B cell (primary cell): ENCODE measurements at regions not wholly inside any gene's neighbourhood (a gene's known extent, or its start where the extent isn't known, plus 50 kb on each side); places are given as distances from the start of the nearest gene placed in this dataset.

Source experiments
- EZH2 ChIP-seq: IDR thresholded peaks from 2 replicates; pipeline ENCODE4 v1.6.1; 2012; ENCODE audit warnings: borderline replicate concordance, low read depth, mild to moderate bottlenecking, moderate library complexity, low read length; ENCODE audit not compliant: insufficient read depth, poor library complexity, severe bottlenecking
- TF ChIP-seq, protein P1 (sequence below): fragments of 200-600 bp; IDR thresholded peaks from one replicate; pipeline ENCODE4 v1.8.0; 2022; ENCODE audit warnings: antibody characterized with exemption, mild to moderate bottlenecking

DNA sequence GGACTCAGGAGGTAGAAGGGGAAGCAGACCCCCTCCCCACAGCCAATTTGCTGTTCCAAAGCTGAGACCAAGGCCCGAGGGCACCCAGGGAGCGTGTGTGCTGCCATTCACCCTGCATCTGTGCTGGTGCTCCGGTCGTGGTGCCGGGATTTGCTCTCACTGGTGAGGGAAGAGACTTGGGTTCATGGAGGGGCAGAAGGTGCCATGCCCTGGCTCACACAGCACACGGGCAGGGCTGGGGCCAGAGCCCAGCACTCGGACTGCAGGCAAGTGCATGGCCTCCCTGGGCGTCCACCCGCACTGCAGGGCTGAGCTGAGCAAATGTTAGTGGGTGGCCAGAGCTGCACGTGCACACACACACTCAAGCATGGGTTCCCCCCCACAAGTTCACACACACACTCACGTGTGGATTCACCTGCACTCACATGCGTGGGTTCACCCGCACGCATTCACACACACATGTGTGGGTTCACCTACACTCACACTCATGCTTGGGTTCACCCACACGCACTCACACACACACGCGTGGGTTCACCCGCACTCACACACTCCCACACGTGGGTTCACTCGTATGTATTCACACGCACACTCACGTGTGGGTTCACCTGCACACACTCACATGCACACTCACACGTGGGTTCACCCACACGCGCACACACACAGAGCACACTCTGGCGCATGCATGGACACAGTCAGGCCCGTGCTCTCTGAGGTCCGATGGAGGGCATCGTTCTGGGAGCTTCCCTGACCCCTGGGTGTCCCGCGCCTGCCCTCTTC lies 57.0 kb upstream of the CBFA2T3 start:
- TF ChIP-seq, protein P1, sequence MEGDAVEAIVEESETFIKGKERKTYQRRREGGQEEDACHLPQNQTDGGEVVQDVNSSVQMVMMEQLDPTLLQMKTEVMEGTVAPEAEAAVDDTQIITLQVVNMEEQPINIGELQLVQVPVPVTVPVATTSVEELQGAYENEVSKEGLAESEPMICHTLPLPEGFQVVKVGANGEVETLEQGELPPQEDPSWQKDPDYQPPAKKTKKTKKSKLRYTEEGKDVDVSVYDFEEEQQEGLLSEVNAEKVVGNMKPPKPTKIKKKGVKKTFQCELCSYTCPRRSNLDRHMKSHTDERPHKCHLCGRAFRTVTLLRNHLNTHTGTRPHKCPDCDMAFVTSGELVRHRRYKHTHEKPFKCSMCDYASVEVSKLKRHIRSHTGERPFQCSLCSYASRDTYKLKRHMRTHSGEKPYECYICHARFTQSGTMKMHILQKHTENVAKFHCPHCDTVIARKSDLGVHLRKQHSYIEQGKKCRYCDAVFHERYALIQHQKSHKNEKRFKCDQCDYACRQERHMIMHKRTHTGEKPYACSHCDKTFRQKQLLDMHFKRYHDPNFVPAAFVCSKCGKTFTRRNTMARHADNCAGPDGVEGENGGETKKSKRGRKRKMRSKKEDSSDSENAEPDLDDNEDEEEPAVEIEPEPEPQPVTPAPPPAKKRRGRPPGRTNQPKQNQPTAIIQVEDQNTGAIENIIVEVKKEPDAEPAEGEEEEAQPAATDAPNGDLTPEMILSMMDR: no peak
- TF ChIP-seq EZH2: no peak
